ENCODE measurements at regions not wholly inside any gene's neighbourhood (a gene's known extent, or its start where the extent isn't known, plus 50 kb on each side); places are given as distances from the start of the nearest gene placed in this dataset.
A peak's percentile ranks its signal among the peaks of the same experiment; 100 is the strongest.
"Not testable (repeated sequence)": the region's sequence is repeated elsewhere in the genome, so short reads cannot be mapped to it uniquely, and the experiment has no call there.

DNA sequence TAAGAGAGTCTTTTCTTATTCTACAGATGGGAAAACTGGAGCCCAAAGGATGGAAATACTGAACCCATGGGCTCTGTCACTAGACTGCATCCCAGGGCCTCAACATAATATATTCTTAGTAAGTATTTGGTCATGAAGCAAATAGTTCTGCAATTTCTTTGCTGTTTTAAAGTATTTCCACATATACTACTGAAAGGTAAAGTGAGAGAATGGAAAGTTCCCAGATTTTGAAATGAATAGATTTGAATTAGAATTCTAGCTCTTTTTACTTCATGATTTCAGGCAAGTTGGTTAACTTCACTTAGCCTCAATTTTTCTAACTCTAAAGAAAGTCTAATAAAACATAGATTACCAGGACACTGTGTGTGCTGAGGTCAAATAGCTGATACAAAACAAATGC, 95.6 kb upstream of the FGGY start:
- no peak for ATAC-seq
- Histone ChIP-seq H3K4me1 (peaks cover 0 to 10% (median 0%) of the 10 kb centered on the region in 3 donors), H3K36me3 (no peaks in the 10 kb centered on the region), H3K27me3 (no peaks in the 10 kb centered on the region), H3K27ac (no peak overlapping the region), H3K4me3 (no peak overlapping the region), H3K9me3 (peaks cover 0 to 14% (median 0%) of the 10 kb centered on the region in 3 donors)
- TF ChIP-seq POLR2A (IDR thresholded peaks at IDR 0.05) (no peak), POLR2AphosphoS5 (IDR thresholded peaks at IDR 0.05) (no peak), EP300 (IDR thresholded peaks at IDR 0.05) (no peak)
- TF ChIP-seq, protein P1, sequence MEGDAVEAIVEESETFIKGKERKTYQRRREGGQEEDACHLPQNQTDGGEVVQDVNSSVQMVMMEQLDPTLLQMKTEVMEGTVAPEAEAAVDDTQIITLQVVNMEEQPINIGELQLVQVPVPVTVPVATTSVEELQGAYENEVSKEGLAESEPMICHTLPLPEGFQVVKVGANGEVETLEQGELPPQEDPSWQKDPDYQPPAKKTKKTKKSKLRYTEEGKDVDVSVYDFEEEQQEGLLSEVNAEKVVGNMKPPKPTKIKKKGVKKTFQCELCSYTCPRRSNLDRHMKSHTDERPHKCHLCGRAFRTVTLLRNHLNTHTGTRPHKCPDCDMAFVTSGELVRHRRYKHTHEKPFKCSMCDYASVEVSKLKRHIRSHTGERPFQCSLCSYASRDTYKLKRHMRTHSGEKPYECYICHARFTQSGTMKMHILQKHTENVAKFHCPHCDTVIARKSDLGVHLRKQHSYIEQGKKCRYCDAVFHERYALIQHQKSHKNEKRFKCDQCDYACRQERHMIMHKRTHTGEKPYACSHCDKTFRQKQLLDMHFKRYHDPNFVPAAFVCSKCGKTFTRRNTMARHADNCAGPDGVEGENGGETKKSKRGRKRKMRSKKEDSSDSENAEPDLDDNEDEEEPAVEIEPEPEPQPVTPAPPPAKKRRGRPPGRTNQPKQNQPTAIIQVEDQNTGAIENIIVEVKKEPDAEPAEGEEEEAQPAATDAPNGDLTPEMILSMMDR (IDR thresholded peaks at IDR 0.05): no peak

DNA sequence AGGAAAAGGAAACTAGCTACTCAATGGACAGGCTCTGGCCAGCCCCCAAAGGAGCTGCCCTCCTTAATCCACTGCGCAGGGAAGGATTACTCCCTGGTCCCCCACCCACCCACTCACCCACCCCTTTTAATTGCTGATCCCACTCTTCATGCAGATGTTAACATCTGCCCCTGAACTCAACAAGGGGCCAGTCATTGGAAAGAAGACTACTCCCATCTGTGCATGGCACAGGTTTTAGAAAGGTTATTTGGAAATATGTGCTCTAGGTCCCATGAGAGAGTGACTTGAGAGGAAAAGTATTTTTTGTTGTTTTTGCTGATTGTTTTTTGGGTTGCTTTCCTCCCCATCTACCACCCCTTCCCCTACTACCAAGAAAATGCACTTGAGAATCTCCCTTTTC, 94.4 kb upstream of the FGGY start:
- Histone ChIP-seq H3K4me1 (peaks cover 0 to 10% (median 0%) of the 10 kb centered on the region in 3 donors), H3K27ac (no peak overlapping the region), H3K36me3 (no peaks in the 10 kb centered on the region), H3K27me3 (no peaks in the 10 kb centered on the region), H3K9me3 (peaks cover 0 to 14% (median 0%) of the 10 kb centered on the region in 3 donors), H3K4me3 (no peak overlapping the region)
- TF ChIP-seq POLR2AphosphoS5 (IDR thresholded peaks at IDR 0.05) (no peak), POLR2A (IDR thresholded peaks at IDR 0.05) (no peak), EP300 (IDR thresholded peaks at IDR 0.05) (no peak)
- TF ChIP-seq, protein P1 (IDR thresholded peaks at IDR 0.05): no peak
- ATAC-seq: no peak
- 71 to 85% methylated on average over 1 of the region's 1 CpG for WGBS, 2 donors (ENCODE audit: low coverage in 1 of 2)

DNA sequence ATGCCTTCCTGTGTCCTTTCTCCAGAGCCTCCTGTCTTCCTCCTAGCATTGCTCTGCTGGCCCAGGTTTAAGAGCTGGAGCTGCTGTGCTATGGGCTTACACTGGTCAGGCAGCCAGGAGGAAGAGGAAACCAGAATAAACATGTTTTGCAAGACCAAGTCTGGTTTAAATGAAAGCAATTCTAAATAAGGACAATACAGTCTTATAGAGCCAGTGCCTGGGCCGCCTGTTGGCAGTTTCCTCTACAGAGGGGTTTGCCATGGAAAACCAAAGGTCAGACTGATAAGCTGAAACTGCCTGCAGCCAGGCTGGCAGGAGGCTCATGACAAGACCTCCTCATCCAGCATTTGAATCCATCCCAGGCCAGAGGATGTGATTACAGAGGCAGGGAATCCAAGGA, 92.9 kb upstream of the FGGY start:
- peaks cover 0 to 14% (median 0%) of the 10 kb centered on the region in 3 donors for H3K9me3 ChIP-seq
- H3K27ac ChIP-seq: no peak overlapping the region
- H3K36me3 ChIP-seq: no peaks in the 10 kb centered on the region
- peak; percentile 79 for ATAC-seq
- TF ChIP-seq POLR2AphosphoS5 (IDR thresholded peaks at IDR 0.05) (no peak), EP300 (IDR thresholded peaks at IDR 0.05) (no peak), POLR2A (IDR thresholded peaks at IDR 0.05) (no peak)
- TF ChIP-seq, protein P1 (IDR thresholded peaks at IDR 0.05): no peak
- H3K4me1 ChIP-seq: no peaks in the 10 kb centered on the region
- 50% methylated on average over 1 of the region's 1 CpG; no CpG with 5 or more reads in 1 of the 2 donors for WGBS, 2 donors (ENCODE audit: low coverage in 1 of 2)
- H3K4me3 ChIP-seq: no peak overlapping the region
- no peaks in the 10 kb centered on the region for H3K27me3 ChIP-seq

DNA sequence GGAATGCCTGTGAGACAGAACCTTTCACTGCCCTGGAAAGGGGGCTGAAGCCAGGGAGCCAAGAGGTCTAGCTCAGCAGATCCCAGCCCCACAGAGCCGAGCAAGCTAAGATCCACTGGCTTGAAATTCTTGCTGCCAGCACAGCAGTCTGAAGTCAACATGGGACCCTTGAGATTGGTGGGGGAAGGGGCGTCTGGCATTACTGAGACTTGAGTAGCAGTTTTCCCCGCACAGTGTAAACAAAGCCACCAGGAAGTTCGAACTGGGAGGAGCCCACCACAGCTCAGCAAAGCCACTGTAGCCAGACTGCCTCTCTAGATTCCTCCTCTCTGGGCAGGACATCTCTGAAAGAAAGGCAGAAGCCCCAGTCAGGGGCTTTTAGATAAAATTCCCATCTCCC, 90.3 kb upstream of the FGGY start:
- H3K4me1 ChIP-seq, H3K27ac ChIP-seq, H3K36me3 ChIP-seq, H3K27me3 ChIP-seq, ATAC-seq, H3K4me3 ChIP-seq: not testable (repeated sequence)
- peaks cover 0 to 14% (median 0%) of the 10 kb centered on the region in 3 donors for H3K9me3 ChIP-seq
- WGBS, 2 donors (ENCODE audit: low coverage in 1 of 2): 40 to 83% methylated on average over 1 of the region's 4 CpGs

DNA sequence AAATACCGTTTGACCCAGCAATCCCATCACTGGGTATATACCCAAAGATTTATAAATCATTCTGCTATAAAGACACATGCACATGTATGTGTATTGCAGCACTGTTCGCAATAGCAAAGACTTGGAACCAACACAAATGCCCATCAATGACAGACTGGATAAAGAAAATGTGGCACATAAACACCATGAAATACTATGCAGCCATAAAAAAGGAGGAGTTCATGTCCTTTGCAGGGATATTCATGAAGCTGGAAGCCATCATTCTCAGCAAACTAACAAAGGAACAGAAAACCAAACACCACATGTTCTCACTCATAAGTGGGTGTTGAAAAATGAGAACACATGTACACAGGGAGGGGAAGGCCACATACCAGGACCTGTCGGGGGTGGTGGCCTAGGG, 86.5 kb upstream of the FGGY start:
- H3K36me3 ChIP-seq, H3K27ac ChIP-seq, H3K4me1 ChIP-seq, H3K4me3 ChIP-seq, ATAC-seq, H3K27me3 ChIP-seq, H3K9me3 ChIP-seq: not testable (repeated sequence)
- WGBS, 2 donors (ENCODE audit: low coverage in 1 of 2): 75 to 80% methylated on average over 3 of the region's 3 CpGs

DNA sequence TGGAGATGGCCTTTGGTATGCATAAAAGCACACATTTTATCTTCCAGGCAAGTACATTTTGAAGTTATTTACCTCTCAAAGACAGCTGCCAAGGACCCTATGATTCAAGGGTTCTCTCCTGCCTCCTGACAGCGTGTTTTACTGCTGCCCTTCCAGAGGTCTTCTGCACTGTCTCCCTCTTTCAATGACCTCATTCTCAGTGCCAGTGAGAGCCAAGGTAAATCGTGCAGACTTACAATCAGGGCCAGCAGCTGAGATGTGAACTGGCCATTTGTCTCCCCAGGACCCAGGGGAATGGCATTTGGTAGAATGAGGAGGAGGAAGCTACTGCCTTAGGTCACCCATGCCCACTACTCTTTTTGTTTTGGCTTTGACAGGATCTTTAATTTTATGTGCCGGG, 84.2 kb upstream of the FGGY start:
- H3K27me3 ChIP-seq: no peaks in the 10 kb centered on the region
- no peaks in the 10 kb centered on the region for H3K9me3 ChIP-seq
- no peaks in the 10 kb centered on the region for H3K36me3 ChIP-seq
- ATAC-seq: no peak
- H3K27ac ChIP-seq: no peak overlapping the region
- TF ChIP-seq, protein P1 (IDR thresholded peaks at IDR 0.05): no peak
- TF ChIP-seq EP300 (IDR thresholded peaks at IDR 0.05) (no peak), POLR2AphosphoS5 (IDR thresholded peaks at IDR 0.05) (no peak), POLR2A (IDR thresholded peaks at IDR 0.05) (no peak)
- WGBS, 2 donors (ENCODE audit: low coverage in 1 of 2): 29 to 90% methylated on average over 1 to 2 of the region's 3 CpGs
- H3K4me3 ChIP-seq: no peak overlapping the region
- H3K4me1 ChIP-seq: no peaks in the 10 kb centered on the region
